Progenitor cell of endocrine pancreas (in vitro differentiated cells): ENCODE measurements at regions not wholly inside any gene's neighbourhood (a gene's known extent, or its start where the extent isn't known, plus 50 kb on each side); places are given as distances from the start of the nearest gene placed in this dataset.

Experiments used
- DNase-seq: peaks from one replicate; pipeline ENCODE4 v3.0.0; 2021; ENCODE audit warnings: low spot score; ENCODE audit not compliant: unreplicated experiment
- H3K27ac Mint-ChIP-seq: 2 replicates; pipeline ENCODE4 v1.8.0; 2021; ENCODE audit warnings: mild to moderate bottlenecking, moderate library complexity, mixed read lengths
- H3K27me3 Mint-ChIP-seq: 2 replicates; pipeline ENCODE4 v1.8.0; 2021; ENCODE audit warnings: mixed read lengths
- H3K36me3 Mint-ChIP-seq: 2 replicates; pipeline ENCODE4 v1.8.0; 2022; ENCODE audit warnings: mixed read lengths; ENCODE audit not compliant: insufficient read depth
- H3K4me1 Mint-ChIP-seq: 2 replicates; pipeline ENCODE4 v1.8.0; 2021; ENCODE audit warnings: low read depth, mixed read lengths
- H3K4me3 Mint-ChIP-seq: 2 replicates; pipeline ENCODE4 v1.8.0; 2021; ENCODE audit warnings: low read depth, mild to moderate bottlenecking, moderate library complexity, mixed read lengths
- H3K9me3 Mint-ChIP-seq: 2 replicates; pipeline ENCODE4 v1.8.0; 2021; ENCODE audit warnings: low read depth, mixed read lengths
- TF ChIP-seq, protein P1 (sequence below): fragments of 200-600 bp; sonication (generic); IDR thresholded peaks from one replicate; pipeline ENCODE4 v1.5.0; 2021; ENCODE audit warnings: antibody characterized with exemption, mild to moderate bottlenecking; ENCODE audit not compliant: unreplicated experiment

DNA sequence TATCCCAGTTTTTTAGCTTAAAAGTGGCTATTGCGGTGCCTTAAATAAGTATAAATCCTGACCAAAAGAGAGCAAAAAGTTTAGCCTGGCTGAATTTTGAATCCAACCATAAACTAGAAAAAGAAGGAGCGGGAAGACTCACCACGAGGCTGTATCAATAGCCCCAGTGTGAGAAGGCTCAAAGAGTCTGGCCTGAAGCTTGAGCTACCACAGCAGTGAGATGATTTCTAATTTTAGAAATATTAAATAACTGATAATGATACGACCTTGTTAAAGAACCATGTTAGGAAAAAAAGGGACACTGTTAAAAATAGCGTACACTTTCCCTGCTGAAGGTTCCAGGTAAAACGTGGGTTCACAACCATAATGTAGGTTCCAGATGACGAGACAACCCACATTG is 134.1 kb upstream of the ZNF462 start:
- no peak overlapping the region for H3K4me3 Mint-ChIP-seq
- TF ChIP-seq, protein P1, sequence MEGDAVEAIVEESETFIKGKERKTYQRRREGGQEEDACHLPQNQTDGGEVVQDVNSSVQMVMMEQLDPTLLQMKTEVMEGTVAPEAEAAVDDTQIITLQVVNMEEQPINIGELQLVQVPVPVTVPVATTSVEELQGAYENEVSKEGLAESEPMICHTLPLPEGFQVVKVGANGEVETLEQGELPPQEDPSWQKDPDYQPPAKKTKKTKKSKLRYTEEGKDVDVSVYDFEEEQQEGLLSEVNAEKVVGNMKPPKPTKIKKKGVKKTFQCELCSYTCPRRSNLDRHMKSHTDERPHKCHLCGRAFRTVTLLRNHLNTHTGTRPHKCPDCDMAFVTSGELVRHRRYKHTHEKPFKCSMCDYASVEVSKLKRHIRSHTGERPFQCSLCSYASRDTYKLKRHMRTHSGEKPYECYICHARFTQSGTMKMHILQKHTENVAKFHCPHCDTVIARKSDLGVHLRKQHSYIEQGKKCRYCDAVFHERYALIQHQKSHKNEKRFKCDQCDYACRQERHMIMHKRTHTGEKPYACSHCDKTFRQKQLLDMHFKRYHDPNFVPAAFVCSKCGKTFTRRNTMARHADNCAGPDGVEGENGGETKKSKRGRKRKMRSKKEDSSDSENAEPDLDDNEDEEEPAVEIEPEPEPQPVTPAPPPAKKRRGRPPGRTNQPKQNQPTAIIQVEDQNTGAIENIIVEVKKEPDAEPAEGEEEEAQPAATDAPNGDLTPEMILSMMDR = no peak
- H3K27ac Mint-ChIP-seq = no peak overlapping the region
- no peaks in the 10 kb centered on the region for H3K27me3 Mint-ChIP-seq
- DNase-seq = no peak
- no peaks in the 10 kb centered on the region for H3K36me3 Mint-ChIP-seq
- no peaks in the 10 kb centered on the region for H3K9me3 Mint-ChIP-seq
- H3K4me1 Mint-ChIP-seq = peaks cover 8% of the 10 kb centered on the region

DNA sequence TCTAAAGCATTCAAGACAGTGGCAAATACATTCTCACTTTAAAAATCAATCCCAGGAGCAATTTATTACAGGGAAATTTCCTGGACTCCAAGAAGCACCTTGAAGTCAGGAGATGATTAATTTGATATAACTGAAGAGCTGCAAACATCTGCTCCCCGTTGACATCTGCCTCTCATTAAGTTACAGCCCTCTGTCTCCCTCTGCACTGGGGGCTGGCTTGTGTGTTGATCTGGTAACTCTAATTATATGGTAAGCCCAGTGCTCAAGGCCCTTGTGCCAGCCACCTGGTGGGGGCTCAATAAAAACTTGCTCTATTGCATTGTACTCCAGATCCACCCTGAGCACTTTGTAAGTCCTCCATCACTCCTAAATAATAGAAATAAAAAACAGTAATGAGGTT is 131.1 kb upstream of the ZNF462 start:
- TF ChIP-seq, protein P1 = no peak
- H3K27me3 Mint-ChIP-seq = no peaks in the 10 kb centered on the region
- no peak overlapping the region for H3K27ac Mint-ChIP-seq
- no peaks in the 10 kb centered on the region for H3K36me3 Mint-ChIP-seq
- no peaks in the 10 kb centered on the region for H3K9me3 Mint-ChIP-seq
- H3K4me1 Mint-ChIP-seq = peaks cover 13% of the 10 kb centered on the region
- no peak for DNase-seq
- H3K4me3 Mint-ChIP-seq = no peak overlapping the region

DNA sequence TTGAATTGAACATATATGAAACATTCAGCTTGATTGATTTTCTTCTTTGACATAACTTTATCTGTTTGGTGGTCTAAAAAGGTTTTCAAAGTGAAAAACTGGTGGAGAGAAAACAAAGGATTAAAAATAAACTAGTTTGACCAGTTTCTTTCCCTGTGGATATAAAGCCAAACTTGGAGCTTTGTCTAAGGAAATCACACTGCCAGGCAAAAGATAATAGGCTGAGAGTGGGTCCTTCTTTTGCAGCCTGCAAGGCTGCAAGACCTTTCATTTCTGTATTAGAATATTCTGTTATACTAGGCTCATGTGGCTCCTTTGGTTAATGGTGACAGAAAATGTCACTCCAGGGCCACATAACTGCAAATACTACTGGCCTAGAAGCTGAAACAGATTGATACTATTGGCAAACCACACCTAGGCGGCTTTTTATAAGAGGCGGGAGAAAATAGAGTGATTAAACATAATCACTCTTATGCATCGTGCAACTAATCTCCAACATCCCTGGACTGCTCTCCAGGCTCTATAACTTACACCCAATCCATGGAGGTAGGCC is 129.1 kb upstream of the ZNF462 start:
- no peaks in the 10 kb centered on the region for H3K9me3 Mint-ChIP-seq
- no peak for DNase-seq
- no peaks in the 10 kb centered on the region for H3K36me3 Mint-ChIP-seq
- no peak overlapping the region for H3K27ac Mint-ChIP-seq
- H3K4me3 Mint-ChIP-seq = no peak overlapping the region
- peaks cover 10% of the 10 kb centered on the region for H3K4me1 Mint-ChIP-seq
- H3K27me3 Mint-ChIP-seq = no peaks in the 10 kb centered on the region
- TF ChIP-seq, protein P1 = no peak

DNA sequence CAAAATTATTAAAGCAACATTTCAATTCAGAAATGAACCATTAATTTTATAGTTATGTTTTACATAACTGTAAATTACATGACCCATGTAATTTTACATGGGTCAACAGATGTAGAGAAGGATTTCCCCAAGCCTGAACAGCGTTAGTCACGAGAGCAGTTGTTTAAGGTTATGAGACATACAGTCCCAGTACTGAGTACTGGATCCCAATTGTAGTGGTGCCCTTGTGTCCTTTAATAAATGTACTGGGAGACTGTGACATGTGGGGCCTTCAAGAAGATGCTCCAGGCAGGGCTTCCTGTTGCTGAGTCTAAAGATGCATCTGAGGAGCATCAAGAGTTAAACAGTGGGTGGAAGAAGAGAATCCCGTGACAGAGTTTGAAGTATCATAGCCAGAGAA is 125.5 kb upstream of the ZNF462 start:
- no peak for DNase-seq
- TF ChIP-seq, protein P1 = no peak
- Mint-ChIP-seq H3K4me1 (peaks cover 10% of the 10 kb centered on the region), H3K27me3 (no peaks in the 10 kb centered on the region), H3K4me3 (no peak overlapping the region), H3K36me3 (no peaks in the 10 kb centered on the region), H3K27ac (no peak overlapping the region), H3K9me3 (no peaks in the 10 kb centered on the region)

DNA sequence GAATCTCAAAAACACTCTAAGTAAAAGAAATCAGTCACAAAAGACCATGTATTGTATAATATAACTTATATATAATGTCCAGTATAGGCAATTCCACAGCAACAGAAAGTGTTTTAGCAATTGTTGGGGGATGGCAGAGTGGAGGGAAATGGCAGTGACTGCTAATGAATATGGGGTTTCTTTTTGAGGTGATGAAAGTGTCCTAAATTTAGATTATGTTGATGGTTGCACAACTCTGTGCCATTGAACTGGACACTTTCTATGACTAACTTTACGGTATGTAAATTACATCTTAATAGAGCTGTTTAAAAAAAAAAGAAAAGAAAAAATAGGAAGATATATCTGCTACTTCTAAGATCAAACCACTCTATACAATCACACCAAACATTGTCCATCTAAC is 124.9 kb upstream of the ZNF462 start:
- H3K4me3 Mint-ChIP-seq = no peak overlapping the region
- H3K27me3 Mint-ChIP-seq = no peaks in the 10 kb centered on the region
- H3K27ac Mint-ChIP-seq = no peak overlapping the region
- H3K4me1 Mint-ChIP-seq = peaks cover 10% of the 10 kb centered on the region
- TF ChIP-seq, protein P1 = no peak
- DNase-seq = no peak
- no peaks in the 10 kb centered on the region for H3K36me3 Mint-ChIP-seq
- H3K9me3 Mint-ChIP-seq = no peaks in the 10 kb centered on the region
